GM19463 (cell line): ENCODE measurements at regions not wholly inside any gene's neighbourhood (a gene's known extent, or its start where the extent isn't known, plus 50 kb on each side); places are given as distances from the start of the nearest gene placed in this dataset.
A peak's percentile ranks its signal among the peaks of the same experiment; 100 is the strongest.

Experiments used
- ATAC-seq: cut with Tn5 transposase; IDR thresholded peaks from one replicate; pipeline ENCODE4 v1.9.1; 2021; ENCODE audit warnings: mild to moderate bottlenecking, moderate library complexity; ENCODE audit not compliant: unreplicated experiment

- ATAC-seq: no peak
Observed at GRCh38 chr3:102529452-102529851, 94.6 kb downstream of the ZPLD1 start.

DNA sequence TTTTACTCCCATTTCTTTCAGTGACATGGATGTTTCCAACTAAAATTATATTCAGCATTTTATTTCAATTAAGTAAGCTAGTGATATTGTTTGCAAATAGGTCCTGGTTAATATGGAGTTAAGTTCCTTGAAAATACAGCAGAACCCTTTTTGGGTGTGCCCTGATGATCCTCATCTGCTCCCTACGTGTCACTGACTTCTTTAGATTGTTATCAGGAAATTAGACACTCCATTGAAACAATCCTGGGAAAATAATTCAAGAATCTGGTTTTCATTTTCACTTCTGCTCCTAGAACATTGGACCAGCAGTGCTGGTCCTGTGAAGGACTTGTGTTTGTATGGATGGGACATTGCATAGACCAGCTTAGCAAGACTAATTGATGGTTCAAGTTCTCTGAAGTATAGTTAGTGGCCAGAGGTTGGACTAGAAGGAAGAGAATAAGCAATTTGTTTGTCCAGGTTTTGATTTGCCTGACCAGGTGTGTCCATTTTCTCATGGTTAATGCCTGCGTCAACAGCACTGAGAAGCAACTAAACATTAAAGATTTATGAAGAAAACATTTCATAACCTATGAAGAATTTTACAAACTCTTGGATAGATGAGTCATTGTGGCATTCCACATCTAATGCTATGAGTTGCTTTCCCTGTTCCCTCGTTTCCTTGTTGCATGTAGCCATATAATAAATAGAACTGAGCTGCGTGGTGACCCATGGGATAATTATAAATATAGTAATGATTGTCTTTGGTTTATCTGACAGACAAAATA, 95.8 kb downstream of the ZPLD1 start:
- no peak for ATAC-seq

- ATAC-seq: no peak
Observed at GRCh38 chr3:102531686-102532085, 96.9 kb downstream of the ZPLD1 start.

- peak; percentile 51 for ATAC-seq
Observed at GRCh38 chr3:102532901-102533300, 98.1 kb downstream of the ZPLD1 start.

DNA sequence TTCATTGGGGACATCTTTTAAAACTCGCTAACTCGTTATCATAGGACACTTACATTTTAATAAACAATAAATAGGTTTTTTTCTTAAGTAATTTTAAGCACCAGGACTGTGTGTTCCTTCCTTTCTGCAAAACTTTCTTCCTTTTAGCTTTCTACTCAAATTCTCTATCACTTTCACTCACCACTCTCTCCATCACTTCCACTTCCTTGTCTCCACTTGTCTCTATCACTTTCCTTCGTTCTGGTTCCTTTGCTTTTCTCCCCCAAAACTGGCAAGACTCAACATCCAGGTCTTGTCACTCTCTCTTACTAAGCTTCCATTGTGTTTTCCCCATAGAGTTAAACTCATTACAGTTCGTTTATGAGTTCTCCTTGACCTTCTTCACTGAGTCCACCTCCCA, 99.0 kb downstream of the ZPLD1 start:
- ATAC-seq: no peak

DNA sequence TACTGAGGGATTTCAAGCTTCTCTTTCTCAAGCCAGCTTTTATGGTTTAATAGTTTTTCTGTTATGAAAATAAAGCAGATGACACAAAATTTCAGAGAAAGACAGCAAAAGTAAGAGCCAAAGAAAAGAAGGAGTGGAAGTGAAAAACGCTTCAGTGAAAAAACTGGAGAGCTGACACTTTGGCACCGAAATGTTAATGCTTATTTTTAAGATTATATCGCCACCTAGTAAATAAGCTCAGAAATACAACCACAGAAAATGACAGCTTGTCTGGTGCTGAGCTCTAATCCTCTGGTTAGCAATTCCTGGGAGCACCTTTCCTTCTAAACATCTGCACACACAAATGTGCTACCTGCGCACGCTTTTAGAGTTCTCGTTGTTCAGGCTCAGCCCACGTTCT, 101.6 kb downstream of the ZPLD1 start:
- peak; percentile 62 for ATAC-seq

DNA sequence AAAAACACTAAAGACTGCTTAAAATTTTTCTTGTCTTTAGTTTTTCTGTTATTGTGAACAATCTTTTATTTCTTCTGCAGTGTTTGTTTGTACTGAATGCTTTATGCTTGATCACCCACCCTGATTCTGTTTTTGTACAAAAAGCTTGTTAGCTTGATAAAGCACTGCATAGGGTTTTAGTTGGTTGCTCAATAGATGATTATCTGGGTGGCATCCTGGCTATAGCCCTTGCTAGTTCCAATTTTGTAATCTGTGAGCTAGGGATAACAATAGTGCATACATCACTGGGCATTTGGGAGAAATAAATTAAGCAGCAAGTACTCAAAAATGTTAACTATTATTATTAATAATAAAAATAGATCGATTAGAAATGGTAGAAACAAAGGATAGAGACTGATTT, 102.3 kb downstream of the ZPLD1 start:
- no peak for ATAC-seq

DNA sequence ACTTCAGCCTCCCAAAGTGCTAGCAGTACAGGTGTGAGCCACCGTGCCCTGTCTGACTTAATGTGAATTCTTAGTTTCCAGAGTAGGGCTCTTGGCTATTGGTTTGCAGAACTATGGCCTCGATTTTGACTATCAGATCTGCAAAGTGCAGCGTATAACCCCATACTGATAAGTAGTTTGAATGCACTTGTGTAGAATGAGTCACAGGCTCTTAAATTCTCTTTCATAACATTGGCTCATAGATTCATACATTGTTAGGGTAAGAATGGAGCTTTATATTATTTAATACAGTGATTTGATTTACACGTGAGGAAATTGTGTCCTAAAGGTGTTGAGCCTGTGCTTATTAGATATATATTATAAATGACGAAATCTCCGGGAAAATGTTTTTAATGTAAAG, 109.9 kb downstream of the ZPLD1 start:
- ATAC-seq: no peak

DNA sequence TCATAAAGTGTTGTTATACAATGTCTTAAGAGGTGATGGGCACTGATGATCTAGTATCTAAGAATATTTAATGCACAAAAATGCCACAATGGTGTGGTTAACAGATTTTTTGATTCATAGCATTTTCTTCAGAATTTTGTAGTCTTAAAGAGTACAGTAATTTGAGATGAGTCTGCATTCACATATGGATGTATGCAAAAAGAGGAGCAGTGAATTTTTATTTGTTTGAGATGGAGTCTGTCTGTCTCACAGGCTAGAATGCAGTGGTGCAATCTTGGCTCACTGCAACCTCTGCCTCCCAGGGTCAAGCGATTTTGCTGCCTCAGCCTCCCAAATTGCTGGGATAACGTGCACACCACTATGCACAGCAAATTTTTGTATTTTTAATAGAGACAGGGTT, 110.5 kb downstream of the ZPLD1 start:
- ATAC-seq: no peak

DNA sequence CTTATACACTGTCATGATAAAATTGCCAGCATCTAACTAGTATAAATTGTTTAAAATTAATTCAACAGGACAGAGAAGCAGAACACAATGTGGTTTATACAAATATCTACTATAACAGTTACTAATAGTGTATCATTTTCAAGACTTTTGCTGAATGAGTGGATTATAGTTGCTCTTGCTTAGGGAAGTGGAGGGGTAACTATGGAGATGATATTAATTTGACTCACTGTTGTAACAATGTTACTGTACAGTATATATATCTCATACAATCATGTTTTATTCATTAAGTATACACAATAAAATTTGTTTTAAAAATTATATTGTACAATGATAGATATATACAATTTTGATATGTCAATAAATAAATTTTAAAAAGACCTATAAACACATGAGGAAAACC, 119.1 kb downstream of the ZPLD1 start:
- ATAC-seq: no peak

- ATAC-seq: no peak
Observed at GRCh38 chr3:102570511-102570910, 135.7 kb downstream of the ZPLD1 start.

- no peak for ATAC-seq
Observed at GRCh38 chr3:102571006-102571405, 136.2 kb downstream of the ZPLD1 start.

DNA sequence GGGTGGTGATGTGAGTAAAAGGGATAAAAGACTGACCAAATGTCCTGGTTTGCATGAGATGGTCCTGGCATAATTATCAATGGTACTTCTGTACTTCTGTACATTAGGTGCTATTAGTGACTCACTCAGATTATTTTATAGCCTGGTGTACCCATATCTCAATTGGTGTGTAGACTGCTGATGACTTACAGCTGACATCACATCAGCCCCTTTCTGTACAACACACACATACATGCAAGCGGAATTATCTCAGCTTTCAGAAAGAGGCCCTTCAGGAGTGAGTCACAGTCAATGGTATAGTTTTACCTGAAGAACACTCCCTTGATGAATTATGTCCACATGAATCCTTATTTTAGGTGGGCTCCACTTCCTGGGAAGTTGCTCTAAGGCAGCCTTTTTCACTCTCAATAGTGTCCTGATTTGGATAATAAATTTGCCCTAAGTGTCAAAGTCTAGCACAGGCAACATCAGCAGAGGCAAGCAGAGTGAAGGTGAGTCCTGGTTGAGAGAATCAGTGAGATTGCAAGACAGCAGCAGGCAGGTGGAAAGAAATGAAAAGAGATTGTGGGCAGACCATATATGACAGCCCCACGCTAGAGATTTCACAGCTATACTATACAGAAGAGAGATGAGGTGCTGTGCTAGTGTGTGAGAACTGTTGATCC, 137.0 kb downstream of the ZPLD1 start:
- no peak for ATAC-seq

- ATAC-seq: no peak
Observed at GRCh38 chr3:102573483-102574028, 138.7 kb downstream of the ZPLD1 start.

DNA sequence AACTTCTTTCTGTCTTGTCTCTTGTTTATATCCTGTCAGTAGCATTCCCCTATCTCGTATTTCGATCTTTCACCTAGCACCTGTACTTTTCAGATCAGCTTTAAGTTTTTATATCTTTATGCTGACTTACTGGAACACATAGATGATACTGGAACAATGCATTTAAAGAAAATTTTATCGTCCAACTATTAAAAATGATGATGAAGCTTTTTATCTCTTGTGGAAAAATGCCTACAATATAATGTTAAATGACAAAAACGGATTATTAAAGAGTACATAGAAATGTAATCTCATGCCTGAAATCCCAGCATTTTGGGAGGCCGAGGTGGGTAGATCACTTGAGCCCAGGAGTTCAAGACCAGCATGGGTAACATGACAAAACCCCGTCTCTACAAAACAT, 139.5 kb downstream of the ZPLD1 start:
- ATAC-seq: no peak

- ATAC-seq: no peak
Observed at GRCh38 chr3:102576651-102577050, 141.8 kb downstream of the ZPLD1 start.

- ATAC-seq: no peak
Observed at GRCh38 chr3:102577082-102577789, 142.4 kb downstream of the ZPLD1 start.

- ATAC-seq: no peak
Observed at GRCh38 chr3:102580760-102581159, 145.9 kb downstream of the ZPLD1 start.

GRCh38 chr3:102586485-102586884, 151.7 kb downstream of the ZPLD1 start:
- ATAC-seq: no peak

GRCh38 chr3:102593812-102594602, 159.2 kb downstream of the ZPLD1 start:
- ATAC-seq: no peak

DNA sequence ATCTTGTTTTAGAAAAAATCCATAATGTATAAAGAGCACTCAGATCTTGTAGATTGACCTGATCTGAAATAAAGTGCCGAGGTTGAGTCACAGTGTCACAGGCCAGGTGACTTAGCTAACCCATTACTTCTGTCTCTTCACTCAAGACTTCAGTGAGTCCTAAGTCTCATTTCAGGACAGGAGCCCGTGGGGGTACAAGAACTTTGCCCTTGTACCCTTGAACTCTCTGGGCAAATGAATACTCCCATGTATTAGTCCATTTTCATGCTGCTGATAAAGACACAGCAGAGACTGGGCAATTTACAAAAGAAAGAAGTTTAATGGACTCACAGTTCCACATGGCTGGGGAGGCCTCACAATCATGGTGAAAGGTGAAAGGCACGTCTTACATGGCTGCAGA, 160.2 kb downstream of the ZPLD1 start:
- ATAC-seq: no peak
